Naive thymus-derived CD4-positive, alpha-beta T cell (primary cell): ENCODE measurements at regions not wholly inside any gene's neighbourhood (a gene's known extent, or its start where the extent isn't known, plus 50 kb on each side); places are given as distances from the start of the nearest gene placed in this dataset.

Experiments
- ATAC-seq: fragments of 150-1000 bp; cut with Tn5 transposase; 2 replicates; pipeline ENCODE4 v1.10.0; 2021; ENCODE audit warnings: mild to moderate bottlenecking, moderate library complexity
- CTCF ChIA-PET: fragments of 350-600 bp; sonication (Branson Sonifier 250); formaldehyde crosslinking; loops from one replicate; lab custom pipeline; 2021; ENCODE audit warnings: antibody characterized with exemption; lab: Charles Lee
- POLR2A ChIA-PET: fragments of 350-600 bp; sonication (Branson Sonifier 250); formaldehyde crosslinking; loops from one replicate; lab custom pipeline; 2021; ENCODE audit warnings: antibody characterized with exemption, inconsistent platforms; lab: Charles Lee
- DNase-seq, 9 donors: peaks; one replicate each; pipeline versions ENCODE4 v3.0.0 to v3.0.0-alpha.2; 2020 to 2022; ENCODE audit warnings: mixed read lengths in 1 of 9
- H3K27ac ChIP-seq: one replicate; pipeline ENCODE4 v1.7.0; 2013; ENCODE audit warnings: mild to moderate bottlenecking, low read depth, low read length, moderate library complexity
- H3K27me3 ChIP-seq, 2 donors: one replicate each; pipeline ENCODE4 v1.7.0; 2013; ENCODE audit warnings: low read length in 2 of 2, mild to moderate bottlenecking in 2 of 2, moderate library complexity in 2 of 2; ENCODE audit not compliant: control insufficient read depth in 2 of 2, insufficient read depth in 2 of 2
- H3K36me3 ChIP-seq, 3 experiments: 1 replicate in 2 of 3; 2 replicates in 1 of 3; pipeline ENCODE4 v1.7.0; 2013; ENCODE audit warnings: low read length in 3 of 3, mild to moderate bottlenecking in 3 of 3, moderate library complexity in 1 of 3; ENCODE audit not compliant: insufficient read depth in 3 of 3, control insufficient read depth in 2 of 3
- H3K4me1 ChIP-seq, 2 donors: one replicate each; pipeline ENCODE4 v1.7.0; 2013; ENCODE audit warnings: low read length in 2 of 2, mild to moderate bottlenecking in 2 of 2, moderate library complexity in 1 of 2; ENCODE audit not compliant: control insufficient read depth in 2 of 2, insufficient read depth in 2 of 2
- H3K4me3 ChIP-seq: 2 replicates; pipeline ENCODE4 v1.7.0; 2013; ENCODE audit warnings: mild to moderate bottlenecking, low read length
- H3K9me3 ChIP-seq, 3 experiments: 1 replicate in 2 of 3; 2 replicates in 1 of 3; pipeline ENCODE4 v1.7.0; 2013; ENCODE audit warnings: low read length in 3 of 3; ENCODE audit not compliant: control insufficient read depth in 2 of 3
- H3K27ac Mint-ChIP-seq, 9 donors: one replicate each; pipeline ENCODE4 v1.8.0; 2020 to 2022; ENCODE audit warnings: mixed read lengths in 9 of 9, mild to moderate bottlenecking in 8 of 9, moderate library complexity in 5 of 9, inconsistent platforms in 2 of 9
- H3K27me3 Mint-ChIP-seq, 5 donors: one replicate each; pipeline ENCODE4 v1.8.0; 2021 to 2022; ENCODE audit warnings: mixed read lengths in 5 of 5, mild to moderate bottlenecking in 1 of 5
- H3K36me3 Mint-ChIP-seq, 5 donors: one replicate each; pipeline ENCODE4 v1.8.0; 2020 to 2022; ENCODE audit warnings: mixed read lengths in 5 of 5, mild to moderate bottlenecking in 3 of 5, inconsistent platforms in 1 of 5
- H3K4me1 Mint-ChIP-seq, 7 donors: one replicate each; pipeline ENCODE4 v1.8.0; 2020 to 2022; ENCODE audit warnings: mixed read lengths in 7 of 7, mild to moderate bottlenecking in 3 of 7, inconsistent platforms in 1 of 7
- H3K4me3 Mint-ChIP-seq, 10 donors: one replicate each; pipeline ENCODE4 v1.8.0; 2020 to 2022; ENCODE audit warnings: mild to moderate bottlenecking in 10 of 10, mixed read lengths in 10 of 10, moderate library complexity in 6 of 10, inconsistent platforms in 2 of 10
- H3K9me3 Mint-ChIP-seq, 11 donors: one replicate each; pipeline ENCODE4 v1.8.0; 2020 to 2022; ENCODE audit warnings: mixed read lengths in 11 of 11, mild to moderate bottlenecking in 4 of 11, inconsistent platforms in 1 of 11, moderate library complexity in 1 of 11
- intact Hi-C, 2 donors: fragments of 100-400 bp; cut with micrococcal nuclease; formaldehyde crosslinking; loops; one replicate each; pipeline ENCODE4 v1.15.1; 2023

DNA sequence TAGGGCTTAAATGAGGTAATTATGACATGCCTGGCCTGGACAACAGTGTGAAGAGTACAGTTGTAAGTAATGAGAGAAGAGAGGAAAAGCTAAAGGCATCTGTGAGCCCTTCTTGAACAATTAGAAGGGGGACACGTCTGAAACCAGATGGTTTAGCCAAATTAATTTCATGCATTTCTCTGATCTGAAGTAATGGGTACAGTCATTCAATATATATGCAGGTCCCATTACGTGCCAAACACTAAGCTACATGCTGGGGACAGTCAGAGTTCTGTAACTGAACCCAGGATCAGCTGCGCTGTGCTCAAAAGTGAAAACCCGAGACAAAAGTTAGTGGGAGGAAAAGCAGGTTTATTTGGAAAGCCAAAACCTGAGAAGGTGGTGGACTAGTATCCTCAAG, 207.2 kb upstream of the TMTC1 start:
- H3K4me1 Mint-ChIP-seq, result no peaks in the 10 kb centered on the region
- H3K27ac Mint-ChIP-seq, result no peak overlapping the region
- CTCF ChIA-PET, result no interaction called here
- H3K27me3 ChIP-seq, result no peaks in the 10 kb centered on the region
- H3K27ac ChIP-seq, result no peak overlapping the region
- H3K9me3 ChIP-seq, result no peaks in the 10 kb centered on the region
- POLR2A ChIA-PET, result no interaction called here
- ATAC-seq (no peak), DNase-seq (no peak)
- H3K27me3 Mint-ChIP-seq, result peaks cover 0 to 4% (median 0%) of the 10 kb centered on the region in 5 donors
- H3K4me3 ChIP-seq, result no peak overlapping the region
- H3K36me3 ChIP-seq, result no peaks in the 10 kb centered on the region
- H3K36me3 Mint-ChIP-seq, result no peaks in the 10 kb centered on the region
- no peak overlapping the region for H3K4me3 Mint-ChIP-seq
- H3K9me3 Mint-ChIP-seq, result peaks cover 0 to 6% (median 1%) of the 10 kb centered on the region in 11 donors
- intact Hi-C loops, result no loop called here
- H3K4me1 ChIP-seq, result no peaks in the 10 kb centered on the region

DNA sequence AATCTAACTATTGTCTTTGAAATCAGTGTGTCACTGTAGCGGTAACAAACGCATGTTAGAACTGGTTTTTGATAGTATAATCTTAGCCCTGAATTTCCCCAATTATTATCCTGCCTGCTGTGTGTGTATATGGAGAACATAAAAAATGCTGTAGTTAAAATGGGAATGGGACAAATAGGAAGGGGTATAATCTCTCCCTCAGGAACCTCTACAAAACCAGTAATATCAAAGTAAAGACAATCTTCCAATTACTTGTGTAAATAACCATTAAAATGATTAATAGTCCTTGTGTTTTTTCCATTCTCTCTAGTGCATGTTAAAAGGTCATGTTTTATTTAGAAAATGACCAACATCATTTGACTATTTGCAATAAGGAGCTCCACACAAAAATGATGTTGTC, 200.1 kb upstream of the TMTC1 start:
- no peak overlapping the region for H3K4me3 Mint-ChIP-seq
- no peaks in the 10 kb centered on the region for H3K36me3 Mint-ChIP-seq
- no peak overlapping the region for H3K27ac ChIP-seq
- no peak for ATAC-seq
- H3K4me1 ChIP-seq, result no peaks in the 10 kb centered on the region
- CTCF ChIA-PET, result no interaction called here
- intact Hi-C loops, result no loop called here
- H3K27me3 Mint-ChIP-seq, result no peaks in the 10 kb centered on the region
- H3K4me1 Mint-ChIP-seq, result no peaks in the 10 kb centered on the region
- no peaks in the 10 kb centered on the region for H3K27me3 ChIP-seq
- H3K4me3 ChIP-seq, result no peak overlapping the region
- H3K9me3 Mint-ChIP-seq, result peaks cover 2 to 28% (median 5%) of the 10 kb centered on the region in 11 donors
- POLR2A ChIA-PET, result no interaction called here
- H3K9me3 ChIP-seq, result peaks cover 0 to 4% (median 0%) of the 10 kb centered on the region in 3 experiments
- no peaks in the 10 kb centered on the region for H3K36me3 ChIP-seq
- no peak for DNase-seq
- H3K27ac Mint-ChIP-seq, result no peak overlapping the region

DNA sequence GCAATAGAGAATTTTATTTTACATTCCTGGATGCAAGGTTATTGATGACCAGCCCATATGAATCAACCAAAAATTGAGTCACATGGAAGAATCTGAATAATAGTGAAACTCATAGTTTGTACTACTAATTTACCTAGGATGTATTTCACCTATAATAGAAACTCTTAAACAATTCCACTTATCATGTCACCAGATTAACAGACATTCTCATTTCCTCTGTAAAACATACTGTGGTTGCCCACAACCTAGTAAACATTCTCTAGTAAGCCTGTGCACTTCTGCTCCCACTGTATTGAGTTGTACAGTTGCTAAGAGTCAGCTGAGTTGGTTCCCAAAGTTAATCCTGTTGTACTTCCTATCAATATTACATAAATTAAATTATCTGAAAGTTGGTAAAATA, 196.6 kb upstream of the TMTC1 start:
- Histone ChIP-seq H3K9me3 (peaks cover 0 to 4% (median 0%) of the 10 kb centered on the region in 3 experiments), H3K4me1 (no peaks in the 10 kb centered on the region), H3K27ac (no peak overlapping the region), H3K36me3 (no peaks in the 10 kb centered on the region), H3K4me3 (no peak overlapping the region), H3K27me3 (no peaks in the 10 kb centered on the region)
- ChIA-PET POLR2A (no interaction called here), CTCF (no interaction called here)
- H3K4me1 Mint-ChIP-seq, result no peaks in the 10 kb centered on the region
- H3K27ac Mint-ChIP-seq, result no peak overlapping the region
- no peak overlapping the region for H3K4me3 Mint-ChIP-seq
- no peaks in the 10 kb centered on the region for H3K27me3 Mint-ChIP-seq
- intact Hi-C loops, result no loop called here
- no peak for ATAC-seq
- no peak for DNase-seq
- no peaks in the 10 kb centered on the region for H3K36me3 Mint-ChIP-seq
- H3K9me3 Mint-ChIP-seq, result peaks cover 2 to 34% (median 5%) of the 10 kb centered on the region in 11 donors

DNA sequence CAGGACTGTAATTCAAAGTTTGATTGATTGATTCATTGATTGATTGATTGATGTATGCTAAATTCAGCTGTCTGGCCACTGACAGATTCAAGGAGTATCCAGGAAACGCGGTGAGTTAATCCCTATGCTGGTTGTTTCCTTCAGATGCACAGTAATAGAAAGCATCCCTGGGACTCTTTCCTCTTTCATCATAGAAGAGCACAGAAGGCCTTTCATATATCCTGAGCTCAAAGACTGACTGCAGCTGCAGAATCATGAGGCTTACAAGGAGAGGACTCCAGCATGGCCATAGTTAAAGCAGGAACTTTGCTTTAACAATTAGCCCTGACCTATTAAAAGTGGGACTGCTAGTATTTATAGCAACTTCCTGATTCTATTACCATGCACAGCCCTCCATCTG, 187.7 kb upstream of the TMTC1 start:
- no peak overlapping the region for H3K27ac Mint-ChIP-seq
- intact Hi-C loops, result no loop called here
- POLR2A ChIA-PET, result no interaction called here

DNA sequence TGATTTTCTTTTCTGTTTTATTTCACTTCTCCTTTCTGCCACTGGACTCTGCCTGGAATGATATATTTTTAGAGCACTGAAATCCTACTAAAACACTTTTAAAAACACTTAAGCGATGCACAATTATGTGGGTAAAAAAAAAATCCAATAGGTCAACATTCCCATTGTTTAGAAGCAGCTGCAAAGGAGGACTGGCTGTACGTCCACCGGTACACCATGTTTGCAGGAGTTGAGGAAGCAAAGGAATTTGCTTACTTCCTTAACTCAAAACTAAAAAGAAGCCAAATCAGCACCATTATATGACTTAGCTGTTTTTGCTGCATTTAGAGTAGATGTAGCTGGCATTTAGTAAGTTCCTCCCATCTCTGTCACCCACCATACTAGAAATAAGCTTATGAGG, 186.8 kb upstream of the TMTC1 start:
- no peak overlapping the region for H3K27ac Mint-ChIP-seq
- no peak for DNase-seq
- no peaks in the 10 kb centered on the region for H3K27me3 Mint-ChIP-seq
- no peaks in the 10 kb centered on the region for H3K36me3 Mint-ChIP-seq
- CTCF ChIA-PET, result no interaction called here
- no peak for ATAC-seq
- H3K4me1 Mint-ChIP-seq, result no peaks in the 10 kb centered on the region
- H3K9me3 Mint-ChIP-seq, result peaks cover 0 to 5% (median 0%) of the 10 kb centered on the region in 11 donors
- no peak overlapping the region for H3K4me3 Mint-ChIP-seq
- no peak overlapping the region for H3K4me3 ChIP-seq
- H3K4me1 ChIP-seq, result no peaks in the 10 kb centered on the region
- H3K9me3 ChIP-seq, result no peaks in the 10 kb centered on the region
- intact Hi-C loops, result no loop called here
- POLR2A ChIA-PET, result no interaction called here
- no peak overlapping the region for H3K27ac ChIP-seq
- no peaks in the 10 kb centered on the region for H3K36me3 ChIP-seq
- H3K27me3 ChIP-seq, result no peaks in the 10 kb centered on the region

More for the DNA sequence above, 187.7 kb upstream of the TMTC1 start:
- H3K4me3 Mint-ChIP-seq, result no peak overlapping the region
- DNase-seq (no peak), ATAC-seq (no peak)
- no peaks in the 10 kb centered on the region for H3K27me3 ChIP-seq
- no peaks in the 10 kb centered on the region for H3K4me1 ChIP-seq
- no peak overlapping the region for H3K4me3 ChIP-seq
- no peaks in the 10 kb centered on the region for H3K9me3 ChIP-seq
- no peaks in the 10 kb centered on the region for H3K36me3 ChIP-seq
- H3K27ac ChIP-seq, result no peak overlapping the region
- H3K9me3 Mint-ChIP-seq, result peaks cover 0 to 5% (median 0%) of the 10 kb centered on the region in 11 donors
- no peaks in the 10 kb centered on the region for H3K27me3 Mint-ChIP-seq
- CTCF ChIA-PET, result no interaction called here
- no peaks in the 10 kb centered on the region for H3K4me1 Mint-ChIP-seq
- H3K36me3 Mint-ChIP-seq, result no peaks in the 10 kb centered on the region

DNA sequence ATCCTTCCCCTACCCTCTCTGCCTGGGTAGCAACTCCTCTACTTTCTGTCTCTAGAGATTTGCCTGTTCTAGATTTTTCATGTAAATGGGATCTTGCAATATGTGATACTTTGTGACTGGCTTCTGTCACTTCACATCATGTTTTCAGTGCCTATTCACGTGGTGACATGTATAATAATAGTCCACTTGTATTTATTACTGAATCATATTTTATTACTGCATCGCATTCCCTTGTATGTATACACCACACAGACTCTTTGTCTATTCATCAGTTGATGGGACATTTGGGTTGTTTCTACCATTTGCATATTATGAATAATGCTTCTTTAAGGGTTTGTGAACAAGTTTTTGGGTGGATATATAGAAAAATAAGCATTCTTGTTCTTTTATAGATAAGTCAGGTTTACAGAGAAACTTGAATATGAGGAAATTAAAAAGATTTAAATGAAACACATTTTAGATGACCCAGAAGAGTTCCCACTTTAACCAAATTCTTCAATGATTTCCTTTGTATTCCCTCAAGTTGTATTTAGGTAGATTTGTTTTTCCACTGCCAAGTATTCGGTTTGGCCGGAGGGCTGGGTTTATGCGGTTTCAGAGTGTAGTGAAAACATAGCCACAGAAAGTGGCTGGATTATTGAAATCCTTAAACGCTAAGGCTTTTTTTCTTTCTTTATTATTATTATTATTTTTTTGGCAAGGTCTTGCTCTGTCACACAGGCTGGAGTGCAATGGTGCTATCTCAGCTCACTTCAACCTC, 178.7 kb upstream of the TMTC1 start:
- no peak for ATAC-seq
- peaks cover 0 to 11% (median 0%) of the 10 kb centered on the region in 11 donors for H3K9me3 Mint-ChIP-seq
- Histone ChIP-seq H3K4me3 (no peak overlapping the region), H3K36me3 (no peaks in the 10 kb centered on the region), H3K9me3 (no peaks in the 10 kb centered on the region), H3K4me1 (no peaks in the 10 kb centered on the region), H3K27ac (no peak overlapping the region), H3K27me3 (no peaks in the 10 kb centered on the region)
- intact Hi-C loops, result no loop called here
- no peak overlapping the region for H3K4me3 Mint-ChIP-seq
- peaks cover 0 to 4% (median 0%) of the 10 kb centered on the region in 5 donors for H3K27me3 Mint-ChIP-seq
- no peaks in the 10 kb centered on the region for H3K36me3 Mint-ChIP-seq
- no peaks in the 10 kb centered on the region for H3K4me1 Mint-ChIP-seq
- no peak overlapping the region for H3K27ac Mint-ChIP-seq
- CTCF ChIA-PET, result no interaction called here
- POLR2A ChIA-PET, result no interaction called here
- no peak for DNase-seq

DNA sequence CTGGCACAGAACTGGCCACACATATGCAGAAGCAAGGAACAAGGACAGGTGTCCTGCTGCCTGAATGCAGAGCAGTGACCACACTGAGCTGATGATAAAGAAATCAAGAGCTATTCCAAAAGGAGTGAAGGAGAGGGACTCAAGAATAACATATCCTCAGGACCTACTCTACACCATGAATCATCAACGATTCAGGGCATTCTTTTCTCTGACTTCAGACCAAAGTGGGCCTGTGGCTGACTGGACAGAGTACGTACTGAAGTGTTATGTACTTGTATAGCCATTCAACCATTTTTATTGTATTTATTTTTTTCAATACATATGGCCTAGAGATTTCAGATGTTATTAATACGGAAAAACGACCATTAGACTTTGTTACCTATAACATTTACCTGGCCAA, 177.5 kb upstream of the TMTC1 start:
- no peaks in the 10 kb centered on the region for H3K9me3 ChIP-seq
- Mint-ChIP-seq H3K4me1 (no peaks in the 10 kb centered on the region), H3K4me3 (no peak overlapping the region), H3K36me3 (no peaks in the 10 kb centered on the region), H3K9me3 (peaks cover 0 to 11% (median 0%) of the 10 kb centered on the region in 11 donors), H3K27ac (no peak overlapping the region), H3K27me3 (peaks cover 0 to 4% (median 0%) of the 10 kb centered on the region in 5 donors)
- intact Hi-C loops, result no loop called here
- DNase-seq, result no peak
- H3K4me3 ChIP-seq, result no peak overlapping the region
- H3K4me1 ChIP-seq, result no peaks in the 10 kb centered on the region
- no peaks in the 10 kb centered on the region for H3K27me3 ChIP-seq
- no peak overlapping the region for H3K27ac ChIP-seq
- no peak for ATAC-seq
- no peaks in the 10 kb centered on the region for H3K36me3 ChIP-seq
- ChIA-PET CTCF (no interaction called here), POLR2A (no interaction called here)
